ENCODE measurements at regions not wholly inside any gene's neighbourhood (a gene's known extent, or its start where the extent isn't known, plus 50 kb on each side); places are given as distances from the start of the nearest gene placed in this dataset.

GRCh38 chr4:18241727-18242126 lies 220.2 kb upstream of the LCORL start:
- Histone ChIP-seq H3K9me3 (no peaks in the 10 kb centered on the region), H3K4me3 (no peak overlapping the region), H3K27me3 (no peaks in the 10 kb centered on the region), H3K36me3 (no peaks in the 10 kb centered on the region), H3K4me1 (no peaks in the 10 kb centered on the region), H3K27ac (no peak overlapping the region)
- TF ChIP-seq POLR2A (IDR thresholded peaks at IDR 0.05) (no peak), CTCF (IDR thresholded peaks at IDR 0.05) (no peak)
- ATAC-seq (no peak), DNase-seq (no peak)
- 23 to 27% (median 26%) methylated on average over 1 of the region's 1 CpG for WGBS, 4 donors
- intact Hi-C loops (cut with DNase I), result no loop called here

DNA sequence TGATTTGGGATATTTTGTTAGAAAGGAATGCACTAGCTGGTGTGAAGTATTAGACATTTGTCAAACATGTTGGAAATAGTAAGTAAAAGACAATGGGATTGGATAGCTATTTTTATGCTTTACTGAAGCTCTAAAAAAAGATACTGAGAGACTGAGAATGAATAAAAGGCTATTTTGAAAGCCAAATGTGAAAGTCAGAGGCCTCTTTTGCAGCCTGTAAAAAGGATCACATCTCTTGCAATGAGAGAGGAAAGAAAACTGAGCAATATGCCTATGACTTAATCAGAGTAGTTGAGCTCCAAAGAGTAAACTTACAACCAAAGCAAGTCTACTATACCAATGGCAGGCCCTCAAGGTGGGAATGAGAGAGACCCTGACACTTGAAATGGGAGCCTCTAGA lies 212.6 kb upstream of the LCORL start:
- no peak overlapping the region for H3K4me3 ChIP-seq
- no peaks in the 10 kb centered on the region for H3K27me3 ChIP-seq
- peaks cover 0 to 19% (median 1%) of the 10 kb centered on the region in 12 donors for H3K9me3 ChIP-seq
- ATAC-seq (no peak), DNase-seq (no peak)
- no peaks in the 10 kb centered on the region for H3K36me3 ChIP-seq
- intact Hi-C loops (cut with DNase I), result no loop called here
- H3K4me1 ChIP-seq, result no peaks in the 10 kb centered on the region
- no peak for TF ChIP-seq CTCF (IDR thresholded peaks at IDR 0.05)
- H3K27ac ChIP-seq, result no peak overlapping the region

GRCh38 chr4:18231726-18232125 lies 210.2 kb upstream of the LCORL start:
- WGBS, 4 donors, result 57 to 67% (median 64%) methylated on average over 1 of the region's 1 CpG
- Histone ChIP-seq H3K36me3 (no peaks in the 10 kb centered on the region), H3K4me3 (no peak overlapping the region), H3K4me1 (no peaks in the 10 kb centered on the region), H3K27ac (no peak overlapping the region), H3K27me3 (no peaks in the 10 kb centered on the region), H3K9me3 (peaks cover 0 to 25% (median 3%) of the 10 kb centered on the region in 12 donors)
- TF ChIP-seq CTCF (IDR thresholded peaks at IDR 0.05) (no peak), POLR2A (IDR thresholded peaks at IDR 0.05) (no peak)
- no peak for ATAC-seq
- intact Hi-C loops (cut with DNase I), result no loop called here
- DNase-seq, result no peak

GRCh38 chr4:18227880-18228279 lies 206.3 kb upstream of the LCORL start:
- Histone ChIP-seq H3K27ac (no peak overlapping the region), H3K9me3 (peaks cover 0 to 14% (median 0%) of the 10 kb centered on the region in 12 donors), H3K27me3 (no peaks in the 10 kb centered on the region), H3K36me3 (no peaks in the 10 kb centered on the region), H3K4me3 (no peak overlapping the region), H3K4me1 (no peaks in the 10 kb centered on the region)
- intact Hi-C loops (cut with DNase I), result no loop called here
- no peak for DNase-seq
- WGBS, 4 donors, result 38 to 47% (median 42%) methylated on average over 1 of the region's 1 CpG
- no peak for ATAC-seq
- no peak for TF ChIP-seq CTCF (IDR thresholded peaks at IDR 0.05)
- no peak for TF ChIP-seq POLR2A (IDR thresholded peaks at IDR 0.05)

All from heart left ventricle (tissue), 16 donors.